Fibroblast of lung (primary cell): ENCODE measurements at regions not wholly inside any gene's neighbourhood (a gene's known extent, or its start where the extent isn't known, plus 50 kb on each side); places are given as distances from the start of the nearest gene placed in this dataset.

Experiments used
- DNase-seq, 2 donors: peaks; one replicate each; pipeline versions ENCODE4 v3.0.0 to v3.0.0-alpha.2; 2010; ENCODE audit warnings: low read depth in 2 of 2
- H2AFZ ChIP-seq: 2 replicates; pipeline ENCODE4 v1.5.1; 2012; ENCODE audit warnings: low read length, control low read depth, inconsistent platforms
- H3K27ac ChIP-seq: 2 replicates; pipeline ENCODE4 v1.5.1; 2011; ENCODE audit warnings: low read length, control low read depth; ENCODE audit not compliant: insufficient read depth
- H3K27me3 ChIP-seq: 2 replicates; pipeline ENCODE4 v1.5.1; 2011; ENCODE audit warnings: mild to moderate bottlenecking, low read length; ENCODE audit not compliant: control insufficient read depth, insufficient read depth
- H3K36me3 ChIP-seq: 2 replicates; pipeline ENCODE4 v1.5.1; 2011; ENCODE audit warnings: low read length; ENCODE audit not compliant: control insufficient read depth, insufficient read depth
- H3K4me1 ChIP-seq: 2 replicates; pipeline ENCODE4 v1.5.1; 2011; ENCODE audit warnings: low read length; ENCODE audit not compliant: control insufficient read depth, insufficient read depth; ENCODE audit errors: extremely low read depth
- H3K4me2 ChIP-seq: 2 replicates; pipeline ENCODE4 v1.5.1; 2011; ENCODE audit warnings: low read length, control low read depth; ENCODE audit not compliant: insufficient read depth; ENCODE audit errors: extremely low read depth
- H3K4me3 ChIP-seq, 4 experiments: fragments of 200-600 bp in 1 of 4; sonication (generic) in 1 of 4; replicated peaks in 1 of 4; 2 replicates each; pipeline ENCODE4 v1.5.1; 2011 to 2016; ENCODE audit warnings: low read length in 4 of 4, low read depth in 3 of 4, mild to moderate bottlenecking in 3 of 4, control low read depth in 2 of 4, inconsistent platforms in 1 of 4, mixed read lengths in 1 of 4; ENCODE audit not compliant: insufficient read depth in 1 of 4; ENCODE audit errors: control extremely low read depth in 1 of 4
- H3K79me2 ChIP-seq: 2 replicates; pipeline ENCODE4 v1.5.1; 2012; ENCODE audit warnings: mild to moderate bottlenecking, low read length, inconsistent platforms; ENCODE audit not compliant: control insufficient read depth, insufficient read depth
- H3K9ac ChIP-seq: 2 replicates; pipeline ENCODE4 v1.5.1; 2011; ENCODE audit warnings: mild to moderate bottlenecking, low read length, control low read depth; ENCODE audit not compliant: insufficient read depth
- H3K9me3 ChIP-seq: 2 replicates; pipeline ENCODE4 v1.5.1; 2012; ENCODE audit warnings: low read depth, low read length; ENCODE audit not compliant: control insufficient read depth, insufficient read depth
- H4K20me1 ChIP-seq: 2 replicates; pipeline ENCODE4 v1.5.1; 2011; ENCODE audit warnings: low read length; ENCODE audit not compliant: control insufficient read depth, insufficient read depth; ENCODE audit errors: extremely low read depth
- CTCF ChIP-seq, 2 donors: IDR thresholded peaks in 1 of 2; conservative IDR thresholded peaks in 1 of 2; 1 replicate in 1 of 2; 2 replicates in 1 of 2; pipeline ENCODE4 v1.5.1; 2011 to 2012; ENCODE audit warnings: low read length in 2 of 2, control low read depth in 1 of 2, inconsistent platforms in 1 of 2, low read depth in 1 of 2, mild to moderate bottlenecking in 1 of 2
- EZH2 ChIP-seq: IDR thresholded peaks from 2 replicates; pipeline ENCODE4 v1.5.1; 2012; ENCODE audit warnings: low read length, control low read depth, mild to moderate bottlenecking; ENCODE audit errors: missing control alignments

- peaks cover 8% of the 10 kb centered on the region for H3K4me1 ChIP-seq
- H3K27ac ChIP-seq = no peak overlapping the region
- no peak overlapping the region for H3K4me2 ChIP-seq
- H3K4me3 ChIP-seq = no peak overlapping the region
- no peak overlapping the region for H3K9ac ChIP-seq
- H3K36me3 ChIP-seq = no peaks in the 10 kb centered on the region
- H2AFZ ChIP-seq = no peak overlapping the region
- TF ChIP-seq EZH2 (no peak), CTCF (conservative IDR thresholded peaks at IDR 0.05 in 1 of 2, IDR thresholded peaks at IDR 0.05 in 1 of 2; ENCODE audit: low read depth in 1 of 2, low read length in 2 of 2) (no peak)
- H4K20me1 ChIP-seq = no peaks in the 10 kb centered on the region
- H3K79me2 ChIP-seq = no peaks in the 10 kb centered on the region
- no peaks in the 10 kb centered on the region for H3K9me3 ChIP-seq
- peak; percentile 29 to 36 for DNase-seq
- H3K27me3 ChIP-seq = no peaks in the 10 kb centered on the region
These were observed 198.9 kb upstream of the RND3 start for GRCh38 chr2:150686391-150686790.

GRCh38 chr2:150681120-150681804, 193.8 kb upstream of the RND3 start:
- peak; percentile 92 to 97 for DNase-seq
- H3K4me1 ChIP-seq = peaks cover 14% of the 10 kb centered on the region
- no peak overlapping the region for H3K9ac ChIP-seq
- H2AFZ ChIP-seq = peak overlapping the region; percentile 9
- H3K9me3 ChIP-seq = no peaks in the 10 kb centered on the region
- no peaks in the 10 kb centered on the region for H3K27me3 ChIP-seq
- TF ChIP-seq EZH2 = no peak
- no peak for TF ChIP-seq CTCF (conservative IDR thresholded peaks at IDR 0.05 in 1 of 2, IDR thresholded peaks at IDR 0.05 in 1 of 2; ENCODE audit: low read depth in 1 of 2, low read length in 2 of 2)
- H3K4me3 ChIP-seq = no peak overlapping the region
- no peaks in the 10 kb centered on the region for H4K20me1 ChIP-seq
- H3K79me2 ChIP-seq = no peaks in the 10 kb centered on the region
- H3K4me2 ChIP-seq = no peak overlapping the region
- H3K36me3 ChIP-seq = no peaks in the 10 kb centered on the region
- peak overlapping the region; percentile 88 for H3K27ac ChIP-seq

GRCh38 chr2:150679456-150680120, 192.1 kb upstream of the RND3 start:
- no peak overlapping the region for H3K9ac ChIP-seq
- TF ChIP-seq EZH2 (no peak), CTCF (conservative IDR thresholded peaks at IDR 0.05 in 1 of 2, IDR thresholded peaks at IDR 0.05 in 1 of 2; ENCODE audit: low read depth in 1 of 2, low read length in 2 of 2) (no peak)
- H3K4me1 ChIP-seq = peaks cover 14% of the 10 kb centered on the region
- no peaks in the 10 kb centered on the region for H3K9me3 ChIP-seq
- no peak overlapping the region for H3K4me2 ChIP-seq
- H3K27ac ChIP-seq = no peak overlapping the region
- no peaks in the 10 kb centered on the region for H4K20me1 ChIP-seq
- peak in 1 of 2 donors; percentile 78 for DNase-seq
- H3K4me3 ChIP-seq = no peak overlapping the region
- H3K27me3 ChIP-seq = no peaks in the 10 kb centered on the region
- H2AFZ ChIP-seq = no peak overlapping the region
- H3K79me2 ChIP-seq = no peaks in the 10 kb centered on the region
- no peaks in the 10 kb centered on the region for H3K36me3 ChIP-seq
